ENCODE measurements at regions not wholly inside any gene's neighbourhood (a gene's known extent, or its start where the extent isn't known, plus 50 kb on each side); places are given as distances from the start of the nearest gene placed in this dataset.

GRCh38 chr6:21969192-21969591 lies 327.6 kb downstream of the PRL start:
- TF ChIP-seq, protein P1, sequence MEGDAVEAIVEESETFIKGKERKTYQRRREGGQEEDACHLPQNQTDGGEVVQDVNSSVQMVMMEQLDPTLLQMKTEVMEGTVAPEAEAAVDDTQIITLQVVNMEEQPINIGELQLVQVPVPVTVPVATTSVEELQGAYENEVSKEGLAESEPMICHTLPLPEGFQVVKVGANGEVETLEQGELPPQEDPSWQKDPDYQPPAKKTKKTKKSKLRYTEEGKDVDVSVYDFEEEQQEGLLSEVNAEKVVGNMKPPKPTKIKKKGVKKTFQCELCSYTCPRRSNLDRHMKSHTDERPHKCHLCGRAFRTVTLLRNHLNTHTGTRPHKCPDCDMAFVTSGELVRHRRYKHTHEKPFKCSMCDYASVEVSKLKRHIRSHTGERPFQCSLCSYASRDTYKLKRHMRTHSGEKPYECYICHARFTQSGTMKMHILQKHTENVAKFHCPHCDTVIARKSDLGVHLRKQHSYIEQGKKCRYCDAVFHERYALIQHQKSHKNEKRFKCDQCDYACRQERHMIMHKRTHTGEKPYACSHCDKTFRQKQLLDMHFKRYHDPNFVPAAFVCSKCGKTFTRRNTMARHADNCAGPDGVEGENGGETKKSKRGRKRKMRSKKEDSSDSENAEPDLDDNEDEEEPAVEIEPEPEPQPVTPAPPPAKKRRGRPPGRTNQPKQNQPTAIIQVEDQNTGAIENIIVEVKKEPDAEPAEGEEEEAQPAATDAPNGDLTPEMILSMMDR (IDR thresholded peaks at IDR 0.05), result no peak
- no peak for TF ChIP-seq POLR2A (IDR thresholded peaks at IDR 0.05)

Data from adrenal gland (tissue), 5 donors.